ENCODE measurements at regions not wholly inside any gene's neighbourhood (a gene's known extent, or its start where the extent isn't known, plus 50 kb on each side); places are given as distances from the start of the nearest gene placed in this dataset.
"Not testable (repeated sequence)": the region's sequence is repeated elsewhere in the genome, so short reads cannot be mapped to it uniquely, and the experiment has no call there.

GRCh38 chr2:75870651-75871137 is 160.0 kb upstream of the GCFC2 start:
- no peak for DNase-seq

- no peak for DNase-seq
Observed at GRCh38 chr2:75870133-75870532, 159.4 kb upstream of the GCFC2 start.

- DNase-seq, result no peak
Observed at GRCh38 chr2:75865702-75866101, 155.0 kb upstream of the GCFC2 start.

DNA sequence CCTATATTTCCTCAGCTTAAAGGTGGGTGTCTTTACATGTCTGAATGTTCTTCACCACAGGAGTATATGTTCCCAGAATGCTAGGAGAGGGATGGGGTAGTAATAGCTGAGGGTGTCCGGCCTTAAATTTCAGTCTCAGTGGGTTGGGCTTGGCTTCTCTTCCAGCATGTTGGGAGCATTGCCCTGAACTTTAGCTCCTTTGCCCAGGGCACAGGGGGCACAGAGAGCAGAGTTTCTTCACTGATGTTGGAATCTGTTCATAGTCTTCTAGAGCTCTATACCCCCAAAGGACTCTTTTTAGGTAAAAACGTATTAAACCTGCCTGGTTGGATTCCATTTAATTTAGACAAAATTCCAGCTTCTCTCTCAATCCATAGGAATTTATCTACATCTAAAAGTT is 154.4 kb upstream of the GCFC2 start:
- no peak for DNase-seq

GRCh38 chr2:75862547-75862946 is 151.8 kb upstream of the GCFC2 start:
- DNase-seq, result no peak

DNA sequence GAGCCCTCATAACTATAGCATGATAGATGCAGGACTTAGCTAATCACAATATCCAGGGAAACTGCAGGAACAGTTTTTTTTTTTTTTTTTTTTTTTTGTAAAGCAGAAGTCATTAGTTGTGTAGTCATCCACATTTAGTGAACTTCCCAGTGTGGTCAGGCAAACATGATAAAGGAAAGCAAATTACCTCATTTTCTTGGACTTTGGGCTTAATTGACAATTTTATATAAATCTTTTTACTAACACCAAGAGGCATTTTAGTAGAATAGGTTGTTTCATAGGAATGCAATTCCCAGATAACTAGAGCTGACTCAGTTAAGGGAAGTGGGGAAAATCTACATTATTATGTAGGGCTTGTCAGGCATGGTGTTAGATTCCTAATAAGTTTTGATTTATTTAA is 142.7 kb upstream of the GCFC2 start:
- DNase-seq, result no peak

DNA sequence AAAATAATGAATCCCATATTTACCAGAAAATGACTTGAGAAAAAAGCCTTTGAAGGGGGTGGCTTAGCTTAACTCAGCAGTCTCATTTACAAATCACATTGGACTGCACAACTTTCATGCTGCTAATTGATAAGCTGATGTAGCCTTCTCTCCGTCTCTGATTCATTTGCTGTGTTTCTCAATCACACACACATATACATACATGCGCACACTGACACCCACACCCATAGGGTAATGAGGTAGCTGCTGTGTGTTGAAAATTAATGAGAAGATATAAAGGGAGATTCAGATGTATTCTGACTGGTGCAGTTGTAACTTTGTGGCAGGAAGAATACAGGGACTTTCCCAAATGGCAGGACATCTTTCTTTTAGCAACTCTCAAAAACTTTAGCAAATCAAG is 141.9 kb upstream of the GCFC2 start:
- DNase-seq, result no peak

- no peak for DNase-seq
Observed at GRCh38 chr2:75846683-75847190, 136.0 kb upstream of the GCFC2 start.

DNA sequence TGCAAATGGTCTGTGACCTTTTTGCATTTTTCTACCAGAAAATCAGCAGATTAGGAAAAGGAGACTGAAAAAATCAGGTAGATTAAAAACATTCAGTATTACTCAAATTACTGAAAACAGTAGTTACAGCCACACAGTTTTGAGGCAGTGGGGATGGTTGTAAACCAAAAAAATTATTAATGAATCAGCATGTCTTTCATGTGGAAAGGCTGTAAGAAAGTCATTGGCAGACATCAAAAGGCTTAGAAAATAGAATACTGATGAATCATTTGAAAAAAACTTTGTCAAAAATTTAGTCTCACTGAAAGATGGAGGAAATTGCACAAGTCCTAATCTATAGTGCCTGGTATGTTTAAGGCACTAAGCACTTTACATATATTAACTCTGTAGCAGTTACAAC is 133.9 kb upstream of the GCFC2 start:
- DNase-seq, result no peak

- not testable (repeated sequence) for DNase-seq
Observed at GRCh38 chr2:75834588-75834987, 123.9 kb upstream of the GCFC2 start.

- DNase-seq, result no peak
Observed at GRCh38 chr2:75833386-75833785, 122.7 kb upstream of the GCFC2 start.

- no peak for DNase-seq
Observed at GRCh38 chr2:75828826-75829225, 118.1 kb upstream of the GCFC2 start.

- DNase-seq, result not testable (repeated sequence)
Observed at GRCh38 chr2:75823515-75823914, 112.8 kb upstream of the GCFC2 start.

DNA sequence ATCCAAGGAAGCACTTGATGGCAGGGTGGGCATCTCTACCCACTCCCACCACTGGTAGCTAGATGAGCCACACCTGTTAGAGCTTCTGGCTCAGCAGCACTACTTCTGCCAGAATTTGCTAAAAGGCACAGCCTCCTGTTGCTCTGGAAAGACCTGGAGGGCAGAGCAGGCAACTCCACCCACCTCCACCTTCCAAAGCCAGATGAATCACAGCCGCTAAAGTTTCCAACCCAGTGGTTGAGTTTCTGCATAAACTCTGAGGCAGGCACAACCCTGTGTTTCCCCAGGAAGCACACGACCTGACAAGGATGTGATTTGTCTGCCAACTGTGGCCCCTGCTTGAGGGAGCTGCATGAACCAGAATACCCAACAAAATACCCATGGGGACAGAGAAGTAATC is 111.6 kb upstream of the GCFC2 start:
- DNase-seq, result no peak

- no peak for DNase-seq
Observed at GRCh38 chr2:75820693-75821092, 110.0 kb upstream of the GCFC2 start.

DNA sequence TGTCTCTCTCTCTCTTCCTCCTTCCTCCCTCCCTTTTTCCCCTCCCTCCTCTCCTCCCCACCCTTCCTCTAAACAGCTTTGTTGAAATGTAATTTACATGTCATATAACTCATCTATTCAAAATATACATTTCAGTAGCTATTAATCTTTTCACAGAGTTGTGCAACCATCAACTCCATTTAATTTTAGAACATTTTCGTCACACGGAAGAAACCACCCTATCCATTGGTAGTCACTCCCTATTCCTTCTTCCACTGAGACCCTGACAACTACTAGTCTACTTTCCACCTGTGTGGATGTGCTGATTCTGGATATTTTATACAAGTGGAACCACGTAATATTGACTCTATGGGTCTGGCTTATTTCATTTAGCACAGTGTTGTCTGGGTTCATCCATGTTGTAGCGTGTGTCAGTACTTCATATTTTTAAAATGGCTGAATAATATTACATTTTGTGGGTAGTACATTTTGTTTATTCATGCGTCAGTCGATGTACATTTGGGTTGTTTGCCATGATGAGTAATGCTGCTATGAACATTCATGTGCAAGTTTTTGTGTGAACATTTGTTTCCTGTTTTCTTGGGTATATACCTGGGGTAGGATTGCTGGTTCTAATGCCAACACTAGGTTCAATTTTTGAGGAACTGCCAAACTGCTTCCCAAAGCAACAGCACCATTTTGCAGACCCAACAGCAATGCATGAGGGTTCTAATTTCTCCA is 100.1 kb upstream of the GCFC2 start:
- DNase-seq, result no peak

DNA sequence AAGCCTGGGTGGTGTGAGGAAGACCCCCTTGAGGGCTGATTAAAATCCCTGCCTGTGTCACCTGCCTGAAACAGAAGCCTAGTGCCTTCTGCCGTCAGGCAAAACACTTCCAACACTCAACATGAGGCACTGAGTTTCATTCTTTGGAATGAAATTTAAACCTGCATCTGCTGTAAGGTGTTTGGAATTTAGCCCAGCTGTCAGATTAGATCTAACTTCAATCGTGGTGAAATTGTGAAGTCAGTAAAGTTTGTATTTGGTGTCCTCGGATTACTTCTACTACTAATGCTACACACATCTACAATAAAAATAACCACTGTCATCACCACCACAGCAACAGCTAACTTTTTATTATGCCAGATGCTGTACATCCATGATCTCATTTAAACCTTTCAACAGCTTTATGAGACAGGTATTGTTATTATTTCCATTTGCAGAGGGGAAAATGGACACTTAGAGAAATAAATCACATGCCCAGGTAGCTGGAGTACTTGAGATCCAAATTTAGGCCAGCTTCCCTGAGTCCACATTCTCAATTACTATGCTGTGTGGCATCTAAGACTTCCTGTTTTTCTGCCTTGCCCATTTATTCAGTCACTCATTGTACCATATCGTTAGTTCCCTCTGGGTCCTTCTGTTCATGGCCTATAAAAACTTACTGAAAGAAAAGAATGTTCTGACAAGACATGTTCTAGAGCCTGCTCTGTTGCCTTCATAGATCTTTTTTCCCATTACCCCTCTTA is 98.2 kb upstream of the GCFC2 start:
- DNase-seq, result no peak

DNA sequence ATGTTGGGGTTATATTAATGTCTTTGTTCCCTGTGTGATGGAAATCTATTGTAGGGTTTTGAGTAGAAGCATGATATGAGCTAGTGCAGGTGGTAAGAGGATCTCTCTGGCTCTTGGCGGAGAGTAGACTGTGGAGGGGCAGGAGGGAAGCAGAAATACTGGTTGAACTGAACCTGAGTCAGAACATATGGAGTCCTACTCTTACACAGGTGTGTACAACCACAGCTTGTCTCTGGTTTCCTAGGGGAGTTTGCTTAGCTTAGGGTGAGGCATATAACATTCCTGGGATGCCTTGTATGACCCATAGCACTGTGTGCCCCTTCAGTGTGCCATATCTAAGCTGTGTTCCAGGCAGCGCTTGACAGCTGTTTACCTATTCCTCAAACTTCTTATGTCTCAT is 97.3 kb upstream of the GCFC2 start:
- no peak for DNase-seq

DNA sequence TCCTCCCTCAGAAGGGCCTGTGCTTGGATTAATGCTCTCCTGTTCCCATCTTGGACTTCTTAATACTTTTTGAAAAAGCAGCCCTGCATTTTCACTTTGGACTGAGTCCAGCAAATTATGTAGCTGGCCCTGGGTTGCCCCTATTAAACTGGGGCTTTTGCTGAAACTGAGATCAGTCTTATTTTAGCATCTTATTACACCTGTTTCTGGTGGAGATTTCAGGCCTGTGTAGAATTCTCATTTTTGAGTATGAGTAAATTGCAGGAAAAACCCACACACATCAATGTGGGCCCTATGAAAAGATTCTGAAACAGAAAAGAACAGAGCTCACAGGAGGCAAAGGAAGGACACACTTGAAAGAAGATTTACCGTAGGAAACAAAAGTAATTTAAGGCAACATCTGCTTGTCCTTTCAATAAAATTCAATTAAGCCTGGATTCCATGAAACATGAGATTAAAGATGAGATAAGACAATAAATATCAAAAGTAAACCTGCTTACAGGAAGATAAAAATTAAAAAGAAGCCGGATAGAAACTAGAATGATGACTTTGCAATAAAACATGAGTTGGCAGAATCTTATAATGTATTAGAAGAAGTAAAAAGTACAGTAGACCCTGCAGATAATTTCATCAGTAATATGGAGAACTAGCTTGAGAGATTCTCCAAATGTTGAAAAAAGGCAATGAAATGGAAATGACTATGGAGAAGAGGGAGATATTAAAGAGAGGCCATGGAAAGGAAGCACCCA is 90.7 kb upstream of the GCFC2 start:
- no peak for DNase-seq

DNA sequence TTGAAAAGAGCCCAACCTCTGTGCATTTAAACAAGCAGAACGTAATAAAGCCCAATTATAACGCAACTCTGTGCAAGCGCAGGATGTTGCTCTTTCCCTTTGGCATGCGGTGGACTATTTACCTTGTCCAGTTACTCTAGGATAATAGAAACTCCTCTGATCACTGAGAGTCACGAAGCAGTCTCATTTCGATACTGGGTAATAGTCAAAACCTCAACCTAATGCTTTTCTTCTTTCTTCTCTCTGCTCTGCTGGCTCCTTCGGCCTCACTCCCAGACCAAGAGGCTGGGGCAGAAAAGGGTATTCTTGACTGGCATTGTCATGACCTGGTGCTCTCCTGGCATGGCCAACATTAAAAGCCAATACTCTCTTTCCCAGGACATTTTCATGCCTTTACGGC is 89.7 kb upstream of the GCFC2 start:
- no peak for DNase-seq

GRCh38 chr2:75799859-75800258 is 89.1 kb upstream of the GCFC2 start:
- no peak for DNase-seq

- no peak for DNase-seq
Observed at GRCh38 chr2:75798569-75798968, 87.9 kb upstream of the GCFC2 start.

DNA sequence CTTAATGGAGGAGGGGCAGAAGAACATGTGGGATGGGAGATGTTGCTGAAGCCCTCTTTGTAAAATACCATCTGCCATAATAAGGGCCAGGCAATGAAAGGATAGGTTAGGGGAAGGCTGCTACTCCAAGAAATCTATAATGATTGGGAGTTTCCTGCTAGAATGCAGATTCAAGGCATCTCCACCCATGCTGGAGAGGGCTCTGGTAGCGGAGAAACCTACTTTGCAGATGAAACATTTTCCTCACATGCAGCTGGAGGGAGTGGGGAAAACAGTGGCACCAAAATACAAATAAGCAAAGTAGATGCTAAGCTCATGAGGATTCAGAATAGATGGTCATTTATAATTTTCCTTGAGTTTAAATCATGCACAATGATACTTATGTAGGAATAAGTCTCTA is 82.3 kb upstream of the GCFC2 start:
- no peak for DNase-seq

DNA sequence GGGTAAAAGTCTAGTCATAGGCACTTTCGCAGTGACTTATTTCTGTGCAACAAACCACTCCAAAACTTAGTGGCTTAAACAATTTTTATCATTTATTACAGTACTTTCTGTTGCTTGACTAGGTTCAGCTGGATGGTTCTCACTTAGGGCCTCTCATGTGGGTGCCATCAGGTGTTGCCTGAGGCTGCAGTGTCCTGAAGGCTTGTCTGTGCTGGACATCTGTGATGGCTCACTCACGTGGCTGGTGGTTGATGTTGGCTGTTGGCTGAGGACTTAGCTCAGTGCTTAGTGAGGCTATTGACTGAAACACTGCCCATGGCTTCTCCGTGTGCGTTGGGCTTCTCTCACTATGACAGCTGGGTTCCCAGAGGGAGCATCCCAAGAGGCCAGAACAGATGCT is 81.4 kb upstream of the GCFC2 start:
- DNase-seq, result no peak

All from GDM1 (cell line).